Panc1 (cell line): ENCODE measurements at regions not wholly inside any gene's neighbourhood (a gene's known extent, or its start where the extent isn't known, plus 50 kb on each side); places are given as distances from the start of the nearest gene placed in this dataset.

Experiments
- ATAC-seq: fragments of 200-7000 bp; cut with Tn5 transposase; 2 replicates; pipeline ENCODE4 v1.9.1; 2020; ENCODE audit warnings: mild to moderate bottlenecking, moderate library complexity
- BruUV-seq: library from RNA; stranded (reverse); fragments of 400-500 nt; replicated peaks from 2 replicates; lab custom pipeline; 2021; lab: Mats Ljungman, UMichigan
- CTCF ChIA-PET: fragments of 300-600 bp; sonication (Branson Sonifier 250); formaldehyde crosslinking; loops from one replicate; lab custom pipeline; 2022; ENCODE audit warnings: antibody characterized with exemption; lab: Charles Lee
- POLR2A ChIA-PET: fragments of 300-600 bp; sonication (Branson Sonifier 250); formaldehyde crosslinking; loops from one replicate; lab custom pipeline; 2022; ENCODE audit warnings: antibody characterized with exemption; lab: Charles Lee
- DNase-seq: peaks from one replicate; pipeline ENCODE4 v3.0.0-alpha.2; 2010; ENCODE audit warnings: low read depth, low spot score
- H3K27ac ChIP-seq: 2 replicates; pipeline ENCODE4 v1.5.1; 2011; ENCODE audit warnings: mild to moderate bottlenecking, low read length, inconsistent platforms
- H3K27me3 ChIP-seq: fragments of 200-500 bp; sonication (Bioruptor generic); 2 replicates; pipeline ENCODE4 v1.6.0; 2014; ENCODE audit warnings: low read length, inconsistent platforms; ENCODE audit not compliant: control insufficient read depth, insufficient read depth
- H3K36me3 ChIP-seq: fragments of 200-500 bp; sonication (Bioruptor generic); 2 replicates; pipeline ENCODE4 v1.5.1; 2014; ENCODE audit warnings: inconsistent platforms, mild to moderate bottlenecking, low read length, moderate library complexity; ENCODE audit not compliant: control insufficient read depth, insufficient read depth
- H3K4me1 ChIP-seq: 2 replicates; pipeline ENCODE4 v1.5.1; 2011; ENCODE audit warnings: inconsistent platforms, mild to moderate bottlenecking, low read length, moderate library complexity; ENCODE audit not compliant: control insufficient read depth, insufficient read depth
- H3K4me3 ChIP-seq, 2 experiments: 2 replicates each; pipeline ENCODE4 v1.5.1; 2011 to 2012; ENCODE audit warnings: low read depth in 2 of 2, low read length in 2 of 2, mild to moderate bottlenecking in 2 of 2, inconsistent platforms in 1 of 2, moderate library complexity in 1 of 2
- H3K9me3 ChIP-seq: fragments of 200-500 bp; sonication (Bioruptor generic); 2 replicates; pipeline ENCODE4 v1.5.1; 2014; ENCODE audit warnings: low read depth, mild to moderate bottlenecking, inconsistent platforms, low read length, moderate library complexity; ENCODE audit not compliant: control insufficient read depth, insufficient read depth
- CTCF ChIP-seq: fragments of 450-650 bp; IDR thresholded peaks from 2 replicates; pipeline ENCODE4 v1.5.1; 2017; ENCODE audit warnings: mild to moderate bottlenecking
- POLR2AphosphoS5 ChIP-seq: IDR thresholded peaks from 2 replicates; pipeline ENCODE4 v1.6.1; 2012; ENCODE audit warnings: mild to moderate bottlenecking, low read depth, low read length, moderate library complexity
- REST ChIP-seq, 2 experiments: IDR thresholded peaks; 2 replicates each; pipeline ENCODE4 v1.6.1; 2011 to 2012; ENCODE audit warnings: low read depth in 2 of 2, control low read depth in 1 of 2, low read length in 1 of 2, mild to moderate bottlenecking in 1 of 2, moderate library complexity in 1 of 2; ENCODE audit not compliant: insufficient read depth in 1 of 2
- SIN3A ChIP-seq: IDR thresholded peaks from 2 replicates; pipeline ENCODE4 v1.6.1; 2012; ENCODE audit warnings: low read depth, mild to moderate bottlenecking, low read length, moderate library complexity, borderline replicate concordance; ENCODE audit not compliant: insufficient read depth
- TCF7L2 ChIP-seq: IDR thresholded peaks from 2 replicates; pipeline ENCODE4 v1.6.1; 2011; ENCODE audit warnings: mild to moderate bottlenecking, low read depth, low read length, inconsistent platforms
- in situ Hi-C: cut with HindIII; loops from 2 replicates; pipeline ENCODE4 v1.10.0; 2016; ENCODE audit warnings: low sequenced_read_pairs, low pct_unique_long_range_greater_than_20kb
- intact Hi-C: fragments of 100-400 bp; cut with micrococcal nuclease; formaldehyde crosslinking; loops from one replicate; pipeline ENCODE4 v1.10.0; 2022; ENCODE audit not compliant: unreplicated experiment

DNA sequence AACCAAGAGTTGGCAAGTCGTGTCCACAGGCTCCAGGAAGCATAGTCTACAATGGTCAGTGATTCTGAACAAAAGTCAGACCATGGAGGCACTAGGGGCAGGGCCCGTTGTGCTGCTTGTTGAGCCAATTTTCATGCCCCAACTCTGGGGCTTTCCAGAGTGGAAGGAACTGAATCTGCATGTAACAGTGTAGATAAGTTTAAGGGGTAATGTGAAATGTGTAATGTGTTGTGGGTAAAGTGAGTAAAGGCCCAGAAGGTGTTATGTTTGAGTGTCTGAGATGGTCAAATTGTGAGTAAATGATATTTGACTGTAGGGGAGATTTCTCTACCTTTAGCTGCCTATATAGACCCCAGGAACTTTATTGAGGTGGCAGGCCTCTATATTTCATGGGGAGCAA, 1336.5 kb upstream of the SLC39A10 start:
- no peaks in the 10 kb centered on the region for H3K9me3 ChIP-seq
- in situ Hi-C loops (no loop called here), intact Hi-C loops (no loop called here)
- ATAC-seq (no peak), DNase-seq (no peak)
- H3K27me3 ChIP-seq, result no peaks in the 10 kb centered on the region
- no peaks in the 10 kb centered on the region for H3K4me1 ChIP-seq
- no TSS peak for BruUV-seq
- POLR2A ChIA-PET, result no interaction called here
- no peak overlapping the region for H3K27ac ChIP-seq
- H3K4me3 ChIP-seq, result no peak overlapping the region
- H3K36me3 ChIP-seq, result no peaks in the 10 kb centered on the region
- TF ChIP-seq REST (IDR thresholded peaks at IDR 0.05; ENCODE audit: insufficient read depth in 1 of 2, low read depth in 2 of 2, low read length in 1 of 2) (no peak), TCF7L2 (no peak), SIN3A (no peak), CTCF (no peak), POLR2AphosphoS5 (no peak)
- CTCF ChIA-PET, result no interaction called here

GRCh38 chr2:194319222-194319992, 1337.6 kb upstream of the SLC39A10 start:
- in situ Hi-C loops (no loop called here), intact Hi-C loops (no loop called here)
- no peak for DNase-seq

More at GRCh38 chr2:194319222-194319992, 1337.6 kb upstream of the SLC39A10 start:
- Histone ChIP-seq H3K27me3 (no peaks in the 10 kb centered on the region), H3K4me3 (no peak overlapping the region), H3K36me3 (no peaks in the 10 kb centered on the region), H3K9me3 (no peaks in the 10 kb centered on the region), H3K27ac (no peak overlapping the region), H3K4me1 (no peaks in the 10 kb centered on the region)
- TF ChIP-seq REST (IDR thresholded peaks at IDR 0.05; ENCODE audit: insufficient read depth in 1 of 2, low read depth in 2 of 2, low read length in 1 of 2), result no peak
- TF ChIP-seq CTCF, result peak; percentile 19; the same call in 1 of the 2 replicates
- BruUV-seq, result no TSS peak
- POLR2A ChIA-PET, result no interaction called here
- no peak for ATAC-seq
- CTCF ChIA-PET, result no interaction called here
